HG03439 (cell line): ENCODE measurements at regions not wholly inside any gene's neighbourhood (a gene's known extent, or its start where the extent isn't known, plus 50 kb on each side); places are given as distances from the start of the nearest gene placed in this dataset.

Experiments
- ATAC-seq: cut with Tn5 transposase; IDR thresholded peaks from one replicate; pipeline ENCODE4 v1.9.1; 2021; ENCODE audit warnings: mild to moderate bottlenecking, moderate library complexity; ENCODE audit not compliant: unreplicated experiment

DNA sequence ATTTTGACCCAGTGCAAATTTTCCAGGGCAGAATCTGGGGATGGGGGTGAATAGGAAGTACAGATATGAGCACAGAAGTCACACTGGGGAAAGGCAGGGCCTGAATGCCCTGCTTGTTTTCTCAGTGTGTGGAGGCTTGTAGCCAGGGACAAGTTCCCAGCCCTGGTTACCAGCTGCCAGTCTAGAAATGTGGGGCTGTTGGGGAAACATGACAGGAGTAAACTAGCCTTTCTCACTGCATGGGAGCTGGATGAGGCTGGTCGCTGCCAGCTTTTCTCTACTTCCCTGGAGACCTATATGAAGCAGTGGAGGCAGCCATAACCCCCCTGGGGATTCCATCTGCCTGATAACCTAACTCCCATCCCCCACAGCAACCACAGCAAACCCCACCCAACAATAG, 2267.7 kb downstream of the PCDH9 start:
- ATAC-seq = no peak

DNA sequence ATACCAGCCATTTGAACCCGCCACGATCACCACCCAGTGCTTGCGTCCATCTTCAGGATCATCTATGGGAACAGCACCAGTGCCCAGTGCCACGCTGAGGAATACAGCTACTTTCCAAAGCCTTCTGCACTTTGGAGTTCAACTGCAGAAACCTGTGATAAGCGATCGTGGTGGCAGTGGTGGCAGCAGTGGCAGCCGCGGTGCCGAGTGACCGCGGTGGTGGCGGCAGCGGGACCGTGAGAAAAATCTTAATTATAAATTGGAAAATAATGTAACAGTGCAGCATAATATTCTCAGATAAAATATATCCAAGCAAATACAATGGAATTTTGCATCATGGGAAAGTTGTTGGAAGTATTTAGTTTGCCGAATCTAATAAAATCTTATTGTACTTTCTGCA, 2270.9 kb downstream of the PCDH9 start:
- no peak for ATAC-seq

DNA sequence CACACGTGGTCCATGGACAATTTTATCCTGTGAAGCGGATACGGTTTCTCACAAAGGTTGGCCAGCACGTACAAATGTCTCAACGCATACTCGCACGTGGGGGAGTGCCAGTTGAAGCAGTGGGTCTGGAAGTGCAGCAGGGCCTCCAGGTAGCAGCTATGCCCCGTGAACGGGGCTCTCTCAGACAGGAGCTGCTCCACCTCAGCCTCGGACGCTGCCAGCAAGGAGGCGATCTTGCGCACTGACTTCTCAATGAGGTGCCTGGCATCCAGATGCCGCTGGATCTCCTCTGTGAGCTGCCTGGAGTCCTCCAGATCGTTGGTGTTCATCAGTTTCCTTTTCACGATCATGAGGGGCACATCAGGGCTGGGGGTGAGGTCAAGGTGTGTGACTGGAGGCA, 2272.0 kb downstream of the PCDH9 start:
- no peak for ATAC-seq

DNA sequence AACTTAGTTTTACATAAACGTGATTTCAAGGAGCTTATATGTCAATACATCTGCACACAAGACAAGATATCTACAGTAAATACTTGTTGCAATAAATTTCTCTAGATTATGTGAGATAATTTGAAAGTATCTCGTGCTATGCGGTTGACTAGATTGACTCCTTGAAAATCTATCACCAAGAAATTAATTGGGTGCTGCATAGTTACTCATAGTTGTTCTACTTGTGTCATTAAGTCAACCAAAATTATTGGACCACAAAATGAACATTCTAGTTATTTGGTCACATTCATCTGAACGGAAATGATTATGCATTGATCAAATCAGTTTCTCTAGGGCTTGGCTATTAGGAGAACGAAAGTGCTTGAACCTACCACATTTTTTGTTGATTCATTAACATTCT, 2291.5 kb downstream of the PCDH9 start:
- no peak for ATAC-seq

DNA sequence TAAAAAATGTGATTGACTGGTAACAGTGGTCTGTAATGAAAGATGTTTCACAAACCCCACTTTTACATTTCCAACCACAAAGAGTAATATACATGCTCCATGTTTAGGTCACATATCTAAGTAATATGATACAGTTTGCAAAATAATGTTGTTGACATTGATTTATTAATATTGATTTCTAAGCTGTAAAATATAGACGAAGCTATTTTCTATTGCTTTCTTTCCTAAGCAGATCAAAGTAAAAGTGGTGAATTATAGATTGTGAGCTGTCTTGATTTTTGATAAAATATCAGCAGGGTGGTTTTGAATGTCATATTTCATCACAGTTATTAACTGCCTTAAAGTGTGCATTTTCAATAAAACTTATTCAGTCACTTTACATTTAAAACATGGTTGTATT, 2292.8 kb downstream of the PCDH9 start:
- ATAC-seq = no peak

DNA sequence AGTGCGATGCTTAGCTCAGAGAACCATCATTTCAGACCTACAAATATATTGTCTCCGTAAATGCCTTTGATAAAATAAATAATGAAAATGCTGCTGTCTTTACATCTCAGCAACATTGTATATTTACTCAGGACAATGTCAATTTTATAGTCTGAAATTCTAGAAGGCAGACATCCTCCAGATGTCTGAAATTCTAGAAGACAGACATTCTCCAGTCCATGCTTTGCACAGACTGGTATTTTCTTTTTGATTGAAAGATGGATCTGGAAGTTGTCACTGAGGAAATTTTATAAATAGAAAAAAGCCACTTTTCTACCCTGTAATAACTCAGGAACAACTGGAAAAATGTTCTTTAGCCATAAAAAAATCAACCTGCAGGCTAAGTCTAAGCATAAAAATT, 2293.3 kb downstream of the PCDH9 start:
- no peak for ATAC-seq

DNA sequence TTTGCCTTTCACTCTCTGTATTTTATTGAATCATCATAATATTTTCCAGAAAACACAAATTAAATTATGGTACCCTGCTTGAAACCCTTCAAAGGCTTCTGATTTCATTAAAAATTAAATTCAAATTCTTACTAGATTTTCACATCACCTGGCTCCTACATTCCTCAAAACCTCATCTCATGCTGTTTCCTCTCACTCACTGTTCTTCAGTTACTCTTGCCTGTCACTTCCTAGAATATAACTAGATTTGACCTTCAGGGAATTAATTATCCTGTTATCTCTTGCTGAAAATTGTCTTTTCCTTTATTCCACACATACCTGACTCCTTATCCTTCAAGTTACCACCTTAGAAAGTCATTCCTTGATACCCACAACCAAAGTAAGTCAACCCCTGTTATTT, 2294.7 kb downstream of the PCDH9 start:
- no peak for ATAC-seq

DNA sequence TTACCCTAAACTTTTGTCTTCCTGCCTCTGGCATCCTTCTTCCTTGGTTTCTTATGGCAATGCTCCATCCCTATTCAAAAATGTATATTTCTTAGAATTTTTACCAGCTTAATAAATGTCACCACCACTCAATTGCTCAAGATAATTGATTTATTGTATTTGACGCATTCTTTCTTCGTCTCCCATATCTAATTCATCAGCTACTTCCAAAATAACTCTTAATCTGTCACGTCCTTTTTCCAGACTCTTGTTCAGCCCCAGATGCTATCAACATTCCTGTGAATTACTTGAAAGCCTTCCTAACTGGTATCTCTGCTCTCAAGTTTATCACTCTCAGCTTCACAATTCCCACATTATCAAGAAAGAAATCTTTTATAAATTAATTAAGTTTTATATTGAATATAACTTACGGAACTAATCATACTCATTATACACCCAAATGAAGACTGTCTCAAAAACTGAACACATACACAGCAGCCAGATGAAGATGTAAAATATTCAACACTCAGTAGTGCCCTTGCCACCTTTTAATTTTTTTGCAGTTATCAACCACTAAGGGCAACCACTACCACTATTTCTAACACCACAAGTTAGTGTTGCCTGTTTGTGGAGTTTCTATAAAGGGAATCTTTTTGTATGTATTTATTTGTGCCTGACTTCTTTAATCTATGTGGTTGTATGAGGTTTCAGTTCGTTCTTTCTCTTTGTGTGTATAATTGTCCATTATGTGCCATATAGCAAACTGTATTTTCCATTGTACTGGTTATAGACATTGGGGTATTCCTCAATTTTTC, 2295.4 kb downstream of the PCDH9 start:
- no peak for ATAC-seq

DNA sequence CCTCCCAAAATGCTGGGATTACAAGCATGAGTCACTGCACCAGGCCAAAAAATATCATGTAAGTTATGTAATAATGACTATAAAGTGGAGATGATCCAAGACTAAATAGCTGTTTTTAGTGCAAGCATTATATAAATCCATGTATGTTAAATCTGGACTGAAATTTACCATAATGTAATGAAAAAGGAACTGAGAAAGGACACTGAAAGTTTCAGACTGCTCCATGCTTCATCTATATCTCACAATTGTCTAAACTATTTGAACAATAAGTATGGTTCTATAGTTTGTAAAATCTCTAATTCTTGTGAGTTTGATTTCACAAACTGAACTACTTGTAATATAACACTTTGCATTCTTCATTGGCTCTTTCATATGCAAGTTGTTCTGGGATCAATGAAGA, 2299.5 kb downstream of the PCDH9 start:
- no peak for ATAC-seq

DNA sequence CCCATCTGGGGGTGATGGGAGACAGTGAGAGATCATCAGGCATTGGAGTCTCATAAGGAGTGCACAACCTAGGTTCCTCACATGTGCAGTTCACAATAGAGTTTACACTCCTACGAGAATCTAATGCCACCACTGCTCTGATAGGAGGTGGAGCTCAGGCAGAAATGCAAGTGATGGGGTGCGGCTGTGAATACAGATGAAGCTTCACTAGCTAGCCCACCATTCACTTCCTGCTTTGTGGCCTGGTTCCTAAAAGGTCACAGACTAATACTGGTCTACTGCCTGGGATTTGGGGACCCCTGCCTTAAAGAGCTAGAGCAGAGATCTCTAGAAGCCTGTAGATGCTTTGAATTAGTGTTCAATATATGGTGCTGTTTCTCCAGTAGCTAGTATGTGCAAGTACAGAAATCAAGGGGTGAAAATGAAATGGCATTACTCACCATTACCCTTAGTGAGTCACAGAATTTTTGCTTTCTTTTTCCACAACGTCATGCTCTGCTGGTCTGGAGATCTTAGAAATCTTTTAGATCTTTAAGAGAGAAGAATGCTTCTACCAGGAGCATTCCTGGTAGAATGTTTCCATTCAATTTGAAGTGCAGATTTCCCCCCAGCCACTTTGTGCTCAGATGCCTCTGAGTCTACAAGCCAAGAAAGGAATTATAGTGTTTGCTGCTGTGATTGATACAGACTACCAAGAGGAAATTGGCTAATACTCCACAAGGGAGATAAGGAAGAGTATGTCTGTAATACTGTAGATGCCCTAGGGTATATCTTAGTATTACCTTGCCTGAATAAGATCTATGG, 2301.2 kb downstream of the PCDH9 start:
- ATAC-seq = peak; percentile 87

DNA sequence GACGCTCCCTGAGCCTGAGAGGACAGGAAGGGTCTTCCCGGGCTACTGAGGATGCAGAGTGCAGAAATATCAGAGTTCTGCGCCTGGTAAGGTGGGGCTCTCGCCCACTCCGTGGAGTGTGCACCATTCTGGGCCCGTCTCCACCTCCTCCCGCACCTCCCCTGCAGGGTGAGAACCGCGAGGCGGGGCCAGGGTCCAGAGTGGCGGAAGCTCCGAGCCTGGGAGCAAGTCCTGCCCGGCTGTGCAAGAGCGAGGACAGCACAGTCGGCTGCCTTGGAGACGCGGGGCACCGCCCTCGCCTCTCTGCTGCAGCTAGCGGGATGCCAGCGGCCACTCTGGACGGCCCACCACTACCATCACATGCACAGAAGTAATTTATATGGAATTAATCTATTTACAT, 2304.4 kb downstream of the PCDH9 start:
- ATAC-seq = no peak

DNA sequence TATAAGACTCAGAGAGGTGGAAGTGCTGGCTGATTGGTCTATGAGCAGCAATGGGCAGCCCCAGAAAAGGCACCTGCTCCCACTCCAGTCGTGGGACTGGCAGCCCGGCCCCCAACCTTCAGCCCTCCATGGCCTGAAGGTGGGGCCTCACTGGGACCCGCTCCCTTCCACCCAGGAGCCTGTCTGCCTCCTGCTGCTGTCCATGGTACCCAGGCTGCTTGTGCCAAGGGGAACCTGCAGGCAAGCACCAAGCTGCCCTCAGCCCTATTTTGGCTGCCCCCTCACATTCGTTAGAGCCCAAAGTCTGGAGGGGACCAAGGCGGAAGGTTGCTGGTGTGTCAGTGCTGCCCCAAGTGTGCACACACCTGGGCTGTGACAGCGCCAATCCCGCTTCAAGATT, 2304.9 kb downstream of the PCDH9 start:
- ATAC-seq = no peak

DNA sequence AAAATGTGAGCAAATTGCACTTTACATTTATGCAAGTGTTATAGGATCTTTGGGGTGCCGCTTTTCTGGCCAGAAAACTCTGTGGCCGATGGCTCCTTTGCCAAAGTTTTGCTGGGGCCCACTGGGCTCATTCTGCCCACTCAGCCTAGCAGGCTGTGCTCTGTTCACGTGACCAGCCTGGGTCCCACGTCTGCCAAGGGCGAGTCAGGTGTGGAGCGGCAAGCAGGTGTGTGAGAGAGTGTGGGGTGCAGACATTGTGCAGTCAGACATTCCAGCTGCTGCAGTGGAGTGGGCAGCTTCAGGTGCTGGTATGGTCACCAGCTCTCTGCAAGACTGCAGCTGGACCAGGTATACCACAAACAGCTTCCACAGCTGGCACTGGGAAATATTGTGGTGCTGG, 2305.7 kb downstream of the PCDH9 start:
- no peak for ATAC-seq

DNA sequence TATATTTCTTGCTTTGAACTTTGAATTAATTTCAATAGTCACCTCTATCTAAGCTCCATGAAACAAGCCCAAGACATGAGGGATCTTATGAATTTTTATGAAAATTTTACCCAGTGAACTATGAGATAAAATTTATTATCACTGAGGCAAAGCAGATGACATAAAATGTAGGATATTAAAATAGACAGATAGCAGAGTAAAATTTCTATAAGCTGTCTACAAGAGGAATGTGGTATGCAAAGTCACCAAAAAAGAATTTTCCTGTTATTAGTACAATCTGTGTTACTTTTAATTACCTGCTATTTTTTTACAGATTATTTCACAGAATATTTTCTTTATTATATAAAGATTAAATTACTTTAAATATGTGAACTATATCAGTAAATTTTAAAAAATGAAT, 2312.6 kb downstream of the PCDH9 start:
- no peak for ATAC-seq

DNA sequence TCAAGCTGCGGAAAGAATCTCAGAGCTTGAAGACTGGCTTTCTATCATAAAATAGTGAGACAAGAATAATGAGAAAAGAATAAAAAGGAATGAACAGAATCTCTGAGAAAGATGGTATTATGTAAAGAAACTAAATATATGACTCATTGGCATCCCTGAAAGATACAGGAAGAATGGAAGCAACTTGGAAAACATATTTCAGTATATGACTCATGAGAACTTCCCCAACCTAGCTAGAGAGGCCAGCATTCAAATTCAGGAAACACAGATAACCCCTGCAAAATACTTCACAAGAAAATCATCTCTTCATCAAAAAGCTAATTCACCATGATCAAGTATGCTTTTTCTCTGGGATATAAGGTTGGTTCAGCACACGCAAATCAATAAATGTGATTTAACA, 2318.0 kb downstream of the PCDH9 start:
- ATAC-seq = no peak

DNA sequence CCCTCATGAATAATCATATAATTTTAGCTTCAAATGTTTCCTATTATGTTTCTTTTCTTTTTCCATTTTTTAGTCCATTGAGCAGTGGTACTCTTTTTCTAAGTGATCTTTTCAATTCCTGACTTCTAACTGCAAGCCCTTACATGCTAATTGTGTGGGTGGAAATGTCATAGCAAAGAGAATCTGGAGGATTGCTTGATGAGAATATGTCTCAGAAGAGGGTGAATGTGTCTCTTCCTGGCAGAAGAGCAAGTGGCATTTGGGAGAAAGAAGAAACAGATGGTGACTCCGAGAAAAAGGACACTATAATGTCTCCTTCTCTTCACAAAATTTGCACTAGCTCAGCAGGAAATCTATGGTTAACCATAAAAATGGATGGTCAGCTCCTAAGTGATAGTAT, 2320.0 kb downstream of the PCDH9 start:
- no peak for ATAC-seq

DNA sequence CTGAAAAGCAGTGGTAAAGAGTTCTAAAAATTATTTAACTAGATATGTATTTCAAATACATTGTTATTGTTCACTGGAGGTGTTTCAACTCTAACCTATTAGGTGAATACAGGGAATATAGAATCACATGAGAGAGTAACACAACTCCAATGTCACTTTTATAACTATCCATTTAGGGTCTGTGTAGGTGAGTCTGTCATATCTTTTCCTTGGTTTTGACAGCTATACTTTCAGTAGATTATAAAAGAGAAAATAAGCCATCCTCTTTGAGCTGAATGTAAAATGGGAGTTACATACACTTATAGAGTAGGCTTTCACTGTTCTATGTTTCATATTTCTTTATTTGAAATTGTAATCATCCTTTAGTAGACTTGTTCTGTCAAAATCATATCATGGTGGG, 2321.0 kb downstream of the PCDH9 start:
- ATAC-seq = no peak

DNA sequence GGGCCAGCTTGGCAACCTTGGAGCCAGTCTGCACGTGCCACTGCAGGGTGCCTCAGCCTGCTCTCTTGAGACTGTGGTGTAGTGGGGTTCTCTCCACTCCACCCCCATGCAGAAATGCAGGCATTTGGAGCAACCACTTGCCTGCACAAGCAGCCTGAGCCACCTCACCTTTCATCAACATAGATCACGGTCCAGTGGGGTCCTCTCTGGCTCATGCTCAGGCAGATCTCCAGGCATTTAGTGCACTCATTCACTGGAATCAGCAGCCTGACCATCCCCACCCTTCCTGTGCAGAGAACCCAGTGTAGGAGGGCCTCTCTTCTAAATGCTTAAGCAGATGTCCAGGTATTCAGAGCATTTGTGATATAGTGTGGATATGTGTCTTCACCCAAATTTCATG, 2330.1 kb downstream of the PCDH9 start:
- ATAC-seq = no peak

DNA sequence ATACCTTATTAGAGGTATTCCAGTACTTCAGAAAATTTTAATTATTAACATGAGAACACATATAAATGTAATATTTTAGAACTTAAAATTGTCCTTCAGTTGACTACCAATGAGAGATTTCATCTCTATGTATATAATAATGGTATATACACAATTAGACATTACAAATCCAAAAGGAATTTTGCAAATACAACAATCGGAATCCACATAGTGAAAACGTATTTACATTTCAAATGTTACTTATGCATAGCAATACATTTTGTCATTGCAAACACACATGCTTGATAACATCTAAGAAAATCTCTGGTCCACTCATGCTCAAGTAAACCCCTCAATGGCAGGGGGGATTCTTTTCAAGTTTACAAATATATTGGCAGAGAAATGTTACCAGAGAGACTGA, 2345.2 kb downstream of the PCDH9 start:
- ATAC-seq = no peak

DNA sequence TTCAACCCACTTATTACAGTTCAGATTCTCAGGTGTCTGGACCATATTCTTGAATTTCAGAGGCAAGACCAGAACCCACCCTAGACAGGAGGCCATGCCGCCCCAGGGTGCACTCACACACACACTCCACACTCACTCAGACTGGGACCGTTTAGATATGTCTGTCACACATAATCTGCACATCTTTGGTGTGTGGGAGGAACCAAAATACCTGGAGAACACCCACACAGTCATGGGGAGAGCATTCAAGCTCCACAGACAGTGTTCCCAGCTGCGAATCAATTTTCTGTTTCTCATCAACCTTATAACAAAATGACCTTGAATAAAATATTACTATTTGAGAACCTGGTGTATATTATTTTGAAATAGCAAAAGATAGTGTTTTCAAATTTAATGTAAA, 2353.0 kb downstream of the PCDH9 start:
- ATAC-seq = no peak

DNA sequence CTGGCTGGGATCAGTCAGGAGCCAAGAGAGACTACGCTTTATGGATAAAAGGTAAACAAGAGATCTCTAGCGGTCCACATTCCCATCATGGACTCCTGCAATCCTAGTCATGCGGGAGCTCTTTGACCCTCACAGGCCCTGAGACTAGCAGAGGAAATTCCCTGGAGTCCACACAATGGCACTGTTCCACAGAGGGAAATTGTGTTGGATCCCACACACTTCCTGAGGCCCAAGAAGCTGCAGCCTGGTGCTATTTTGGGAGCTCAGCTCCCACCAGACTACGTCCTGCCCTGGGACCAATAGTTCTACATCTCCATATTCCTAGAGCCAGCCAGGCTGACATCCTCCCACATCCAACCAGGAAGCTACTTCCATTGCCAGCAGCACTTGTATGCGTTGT, 2358.4 kb downstream of the PCDH9 start:
- ATAC-seq = no peak

DNA sequence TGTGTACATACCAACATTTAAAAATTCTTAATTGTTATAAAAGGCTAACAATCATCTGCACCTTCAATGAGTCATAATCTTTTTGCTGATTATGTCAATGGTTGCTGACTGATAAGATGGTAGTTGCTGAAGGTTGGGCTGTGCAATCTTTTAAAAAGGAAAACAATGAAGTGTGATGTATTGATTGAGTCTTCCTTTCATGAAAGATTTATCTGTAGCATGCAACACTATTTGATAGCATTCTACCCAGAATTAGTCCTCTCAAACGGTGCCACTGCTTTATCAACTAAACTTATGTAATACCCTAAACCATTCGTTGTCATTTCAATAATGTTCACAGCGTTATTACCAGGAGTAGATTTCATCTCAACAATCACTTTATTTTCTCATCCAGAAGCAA, 2360.6 kb downstream of the PCDH9 start:
- ATAC-seq = no peak

DNA sequence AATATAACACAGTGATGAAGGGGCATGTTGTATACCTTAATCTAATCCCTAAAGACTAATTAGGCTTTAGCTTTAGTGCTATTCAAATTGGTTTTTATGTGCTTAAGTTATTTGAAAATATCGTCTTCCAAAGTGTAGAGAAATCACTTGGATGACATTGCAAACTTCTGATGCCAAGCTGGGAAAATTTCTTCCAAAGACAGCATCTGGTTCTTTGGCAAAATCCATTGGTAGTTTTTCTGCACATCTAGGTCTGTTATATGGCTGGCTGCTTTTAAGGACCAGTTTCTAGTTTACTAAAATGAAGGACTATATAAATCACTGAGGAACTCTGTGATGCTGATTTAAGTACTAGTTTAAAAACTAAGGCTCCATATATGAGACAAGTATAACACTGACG, 2362.3 kb downstream of the PCDH9 start:
- ATAC-seq = no peak
